A549 (cell line): ENCODE measurements at regions not wholly inside any gene's neighbourhood (a gene's known extent, or its start where the extent isn't known, plus 50 kb on each side); places are given as distances from the start of the nearest gene placed in this dataset.

Source experiments
- ATAC-seq, 2 experiments: fragments of 200-7000 bp in 1 of 2; fragments of >200 bp in 1 of 2; cut with Nextera tagmentation in 1 of 2; cut with Tn5 transposase in 1 of 2; 3 replicates each; pipeline versions ENCODE4 v1.8.0 to v1.9.1; 2018 to 2020; ENCODE audit warnings: mild to moderate bottlenecking in 1 of 2, moderate library complexity in 1 of 2
- CTCF ChIA-PET: fragments of 300-600 bp; sonication (Branson Sonifier 250); formaldehyde crosslinking; extraction: SDS; loops from one replicate; lab custom pipeline; 2021; ENCODE audit warnings: antibody characterized with exemption, inconsistent platforms; lab: Yijun Ruan, JAX
- POLR2A ChIA-PET: fragments of 350-600 bp; formaldehyde crosslinking; extraction: SDS; loops from one replicate; lab custom pipeline; 2021; ENCODE audit warnings: antibody characterized with exemption, inconsistent platforms; lab: Yijun Ruan, JAX
- DNase-seq, 2 experiments: peaks; one replicate each; pipeline versions ENCODE4 v3.0.0 to v3.0.0-alpha.2; 2011 to 2016; ENCODE audit warnings: low read depth in 1 of 2, low spot score in 1 of 2
- FAIRE-seq: peaks from 2 replicates; lab custom pipeline; 2011; peaks lifted over from hg19 to GRCh38; lab: Jason Lieb, UNC
- H3K27ac ChIP-seq, 2 experiments: fragments of >200 bp; sonication (Bioruptor Twin); formaldehyde crosslinking; 3 replicates each; pipeline ENCODE4 v1.5.1; 2016 to 2017
- H3K4me1 ChIP-seq: fragments of >200 bp; sonication (Bioruptor Twin); formaldehyde crosslinking; 3 replicates; pipeline ENCODE4 v1.6.1; 2016
- H3K4me2 ChIP-seq: fragments of >200 bp; sonication (Bioruptor Twin); formaldehyde crosslinking; 3 replicates; pipeline ENCODE4 v1.6.1; 2016
- H3K4me3 ChIP-seq: fragments of >200 bp; sonication (Bioruptor Twin); formaldehyde crosslinking; 3 replicates; pipeline ENCODE4 v1.5.1; 2016
- H3K9me3 ChIP-seq: fragments of >200 bp; sonication (Bioruptor Twin); formaldehyde crosslinking; 3 replicates; pipeline ENCODE4 v1.6.1; 2016
- BHLHE40 ChIP-seq: IDR thresholded peaks from 2 replicates; pipeline ENCODE4 v1.6.1; 2012; ENCODE audit warnings: low read depth, low read length, inconsistent platforms
- CTCF ChIP-seq: fragments of >200 bp; sonication (Bioruptor Twin); formaldehyde crosslinking; IDR thresholded peaks from 3 replicates; pipeline ENCODE4 v1.5.1; 2016
- FOSL2 ChIP-seq, 2 experiments: fragments of 450-650 bp in 1 of 2; fragments of >200 bp in 1 of 2; sonication (Bioruptor Twin) in 1 of 2; formaldehyde crosslinking; IDR thresholded peaks; 2 replicates each; pipeline versions ENCODE4 v1.5.0 to v1.6.1; 2016 to 2020; ENCODE audit warnings: mild to moderate bottlenecking in 1 of 2, moderate library complexity in 1 of 2
- FOXS1 ChIP-seq: fragments of 250-450 bp; sonication (Bioruptor Pico); IDR thresholded peaks from 2 replicates; pipeline ENCODE4 v1.5.0; 2020; ENCODE audit warnings: mild to moderate bottlenecking, moderate library complexity
- HDAC2 ChIP-seq: fragments of 200-600 bp; sonication (generic); IDR thresholded peaks from 2 replicates; pipeline ENCODE4 v1.6.1; 2016
- JUN ChIP-seq, 2 experiments: fragments of >200 bp; sonication (Bioruptor Twin); formaldehyde crosslinking; IDR thresholded peaks; 2 replicates in 1 of 2; 3 replicates in 1 of 2; pipeline ENCODE4 v1.6.1; 2016 to 2017
- JUNB ChIP-seq: fragments of >200 bp; sonication (Bioruptor Twin); formaldehyde crosslinking; IDR thresholded peaks from 2 replicates; pipeline ENCODE4 v1.6.1; 2016
- KDM5A ChIP-seq: fragments of 200-600 bp; sonication (generic); IDR thresholded peaks from 2 replicates; pipeline ENCODE4 v1.6.1; 2016; ENCODE audit warnings: antibody characterized with exemption, mild to moderate bottlenecking
- MAFK ChIP-seq: fragments of 450-650 bp; IDR thresholded peaks from 2 replicates; pipeline ENCODE4 v1.6.1; 2014; ENCODE audit not compliant: partially characterized antibody
- PBX3 ChIP-seq: IDR thresholded peaks from 2 replicates; pipeline ENCODE4 v1.6.1; 2012
- PHF8 ChIP-seq: fragments of 200-600 bp; sonication (generic); IDR thresholded peaks from 2 replicates; pipeline ENCODE4 v1.6.1; 2016; ENCODE audit warnings: low read depth, mild to moderate bottlenecking, antibody characterized with exemption, moderate library complexity, borderline replicate concordance
- POLR2A ChIP-seq: IDR thresholded peaks from 2 replicates; pipeline ENCODE4 v1.6.1; 2012; ENCODE audit warnings: mild to moderate bottlenecking, low read length
- RARB ChIP-seq: fragments of 250-450 bp; sonication (Bioruptor Pico); IDR thresholded peaks from 2 replicates; pipeline ENCODE4 v1.8.0; 2021; ENCODE audit warnings: mild to moderate bottlenecking, moderate library complexity
- RNF2 ChIP-seq: fragments of 200-600 bp; sonication (generic); IDR thresholded peaks from 2 replicates; pipeline ENCODE4 v1.6.1; 2016; ENCODE audit warnings: low read depth, mild to moderate bottlenecking, antibody characterized with exemption, moderate library complexity, borderline replicate concordance
- SMC3 ChIP-seq: fragments of >200 bp; sonication (Bioruptor Twin); formaldehyde crosslinking; IDR thresholded peaks from 3 replicates; pipeline ENCODE4 v1.6.1; 2018; ENCODE audit warnings: inconsistent platforms
- SREBF2 ChIP-seq: fragments of 450-650 bp; IDR thresholded peaks from 2 replicates; pipeline ENCODE4 v1.6.1; 2014; ENCODE audit warnings: mild to moderate bottlenecking, moderate library complexity
- USF2 ChIP-seq: fragments of 450-650 bp; IDR thresholded peaks from 2 replicates; pipeline ENCODE4 v1.6.1; 2014; ENCODE audit warnings: antibody characterized with exemption
- ZFP36 ChIP-seq: fragments of 450-650 bp; IDR thresholded peaks from 2 replicates; pipeline ENCODE4 v1.6.1; 2014; ENCODE audit warnings: borderline replicate concordance; ENCODE audit not compliant: partially characterized antibody
- ZNF302 ChIP-seq: fragments of 250-450 bp; sonication (Bioruptor Pico); IDR thresholded peaks from 2 replicates; pipeline ENCODE4 v1.9.0; 2021; ENCODE audit warnings: inconsistent platforms, mild to moderate bottlenecking, moderate library complexity
- WGBS: methylation state at CpG from one replicate; pipeline ENCODE4 v1.1.6; 2017; ENCODE audit errors: missing lambda C conversion rate; 5-methylcytosine and 5-hydroxymethylcytosine counted together

GRCh38 chr21:14600569-14601297 is 54.6 kb upstream of the SAMSN1 start:
- FAIRE-seq, result no peak
- Histone ChIP-seq H3K4me2 (no peak overlapping the region), H3K4me1 (no peaks in the 10 kb centered on the region), H3K4me3 (no peak overlapping the region), H3K9me3 (no peaks in the 10 kb centered on the region), H3K27ac (no peak overlapping the region)
- 71% methylated on average over 3 of the region's 3 CpGs for WGBS
- CTCF ChIA-PET, result no interaction called here
- POLR2A ChIA-PET, result no interaction called here
- TF ChIP-seq MAFK (no peak), FOXS1 (CRISPR knock-in tag) (no peak), JUNB (no peak), PBX3 (no peak), SREBF2 (no peak), BHLHE40 (no peak), ZFP36 (no peak), JUN (IDR thresholded peaks at IDR 0.05) (no peak), USF2 (no peak), FOSL2 (IDR thresholded peaks at IDR 0.05) (no peak), FOSL2 (CRISPR knock-in tag; IDR thresholded peaks at IDR 0.05) (no peak), CTCF (no peak)
- ATAC-seq, result no peak
- DNase-seq, result no peak

- ChIA-PET POLR2A (no interaction called here), CTCF (no interaction called here)
- no peak for TF ChIP-seq RARB (CRISPR knock-in tag)
- no peak for TF ChIP-seq SMC3
- TF ChIP-seq POLR2A, result no peak
- no peak for TF ChIP-seq HDAC2
- no peak for TF ChIP-seq PHF8
- TF ChIP-seq KDM5A, result no peak
- no peak for TF ChIP-seq ZNF302 (CRISPR knock-in tag)
- no peak for TF ChIP-seq RNF2
- ATAC-seq (no peak), FAIRE-seq (no peak), DNase-seq (no peak)
- no peaks in the 10 kb centered on the region for H3K9me3 ChIP-seq
- no peaks in the 10 kb centered on the region for H3K4me1 ChIP-seq
- H3K27ac ChIP-seq, result no peak overlapping the region
- H3K4me2 ChIP-seq, result no peak overlapping the region
- H3K4me3 ChIP-seq, result no peak overlapping the region
Measured at GRCh38 chr21:14598065-14598464, 52.0 kb upstream of the SAMSN1 start.
